HT1080 (cell line): ENCODE measurements at regions not wholly inside any gene's neighbourhood (a gene's known extent, or its start where the extent isn't known, plus 50 kb on each side); places are given as distances from the start of the nearest gene placed in this dataset.

Experiments used
- DNase-seq: peaks from one replicate; pipeline ENCODE4 v3.0.0-alpha.2; 2015; ENCODE audit warnings: low read depth

GRCh38 chrX:9147726-9148125 is 113.8 kb upstream of the FAM9B start:
- DNase-seq, result no peak

DNA sequence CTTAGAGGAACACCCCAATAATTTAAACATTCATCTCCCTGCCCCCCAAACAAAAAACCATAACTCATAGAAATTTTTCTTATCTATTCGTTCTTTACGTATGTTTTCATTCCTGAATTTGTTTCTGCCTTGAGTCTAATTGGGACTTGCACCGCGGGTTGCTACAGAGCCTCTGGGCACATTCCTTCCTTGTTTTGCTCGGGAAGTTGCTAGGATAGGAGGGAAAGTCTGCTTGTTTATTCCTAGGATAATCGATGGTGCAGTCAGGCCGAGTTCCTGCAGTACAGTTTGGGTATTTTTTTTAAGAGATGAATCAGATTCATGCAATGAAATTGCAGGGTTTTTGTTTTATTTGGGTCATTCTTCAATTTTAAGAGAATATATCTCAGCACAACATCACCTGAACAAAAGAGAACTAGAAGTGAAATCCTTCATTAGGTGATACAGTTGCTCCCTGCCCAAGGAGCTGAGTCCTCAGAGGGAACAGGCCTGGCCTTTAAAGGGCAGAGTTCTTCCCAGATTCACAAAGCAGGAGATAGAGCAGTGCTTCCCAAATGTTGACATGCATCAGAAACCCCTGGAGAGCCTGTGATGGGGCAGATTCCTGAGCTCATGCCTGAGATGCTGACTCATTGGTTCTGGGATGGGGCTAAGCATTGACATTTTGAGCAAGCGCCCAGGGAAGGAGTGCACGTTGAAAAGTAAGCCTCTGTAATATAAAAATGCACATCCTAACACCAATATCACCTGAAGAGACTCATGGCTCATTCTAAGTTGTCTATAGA is 114.9 kb upstream of the FAM9B start:
- DNase-seq, result peak; percentile 54

DNA sequence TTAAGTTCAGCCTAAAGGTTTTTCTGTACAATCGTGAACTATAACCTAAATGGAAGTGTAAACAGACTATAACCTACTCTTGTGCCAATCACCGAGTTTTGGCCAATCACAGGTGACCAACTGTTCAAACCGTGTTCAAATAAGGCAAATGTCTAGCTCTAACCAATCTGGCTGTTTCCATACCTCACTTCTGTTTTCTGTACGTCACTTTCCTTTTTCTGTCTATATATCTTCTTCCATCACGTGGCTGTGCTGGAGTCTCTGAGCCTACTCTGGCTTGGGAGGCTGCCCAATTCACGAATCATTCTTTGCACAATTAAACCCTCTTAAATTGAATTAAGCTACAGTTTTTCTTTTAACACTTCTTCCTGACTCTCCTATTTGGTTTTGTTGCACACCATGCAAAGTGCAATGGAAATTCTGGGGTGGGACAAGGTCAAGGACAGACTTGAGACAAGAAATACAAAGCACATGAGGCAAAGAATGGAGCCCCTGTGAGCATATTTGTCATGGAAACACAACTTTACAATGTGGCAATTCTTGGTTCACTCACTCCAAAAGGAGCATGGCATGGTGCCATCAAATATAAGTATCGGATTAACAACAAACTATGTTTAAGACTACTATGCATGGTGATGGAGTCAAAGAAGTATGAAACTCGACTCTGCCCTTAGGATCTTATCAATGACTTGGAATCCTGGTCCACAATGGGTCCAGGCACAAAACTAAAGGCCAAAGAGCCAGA is 115.7 kb upstream of the FAM9B start:
- DNase-seq, result no peak

GRCh38 chrX:9151772-9152307 is 117.9 kb upstream of the FAM9B start:
- no peak for DNase-seq

DNA sequence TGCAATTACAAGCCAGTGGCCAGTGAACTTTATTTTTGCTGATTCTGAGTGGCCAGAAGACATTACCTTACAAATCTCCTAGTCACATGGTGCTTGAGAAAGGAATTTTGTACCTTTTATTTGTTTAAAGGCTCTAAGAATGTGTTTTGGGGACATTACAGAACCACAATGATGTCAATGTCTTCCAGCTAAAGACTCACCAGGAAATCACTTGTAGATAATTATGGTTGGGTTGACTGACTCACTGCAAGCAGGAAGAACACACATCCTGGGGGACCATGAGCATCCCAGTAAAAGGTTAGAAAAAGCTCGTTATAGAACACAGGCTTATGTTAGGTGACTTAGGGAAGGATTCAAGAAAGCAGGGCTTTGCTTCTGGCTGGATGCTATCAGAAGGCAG is 119.4 kb upstream of the FAM9B start:
- peak; percentile 95 for DNase-seq

GRCh38 chrX:9158611-9159010 is 124.7 kb upstream of the FAM9B start:
- DNase-seq, result no peak

DNA sequence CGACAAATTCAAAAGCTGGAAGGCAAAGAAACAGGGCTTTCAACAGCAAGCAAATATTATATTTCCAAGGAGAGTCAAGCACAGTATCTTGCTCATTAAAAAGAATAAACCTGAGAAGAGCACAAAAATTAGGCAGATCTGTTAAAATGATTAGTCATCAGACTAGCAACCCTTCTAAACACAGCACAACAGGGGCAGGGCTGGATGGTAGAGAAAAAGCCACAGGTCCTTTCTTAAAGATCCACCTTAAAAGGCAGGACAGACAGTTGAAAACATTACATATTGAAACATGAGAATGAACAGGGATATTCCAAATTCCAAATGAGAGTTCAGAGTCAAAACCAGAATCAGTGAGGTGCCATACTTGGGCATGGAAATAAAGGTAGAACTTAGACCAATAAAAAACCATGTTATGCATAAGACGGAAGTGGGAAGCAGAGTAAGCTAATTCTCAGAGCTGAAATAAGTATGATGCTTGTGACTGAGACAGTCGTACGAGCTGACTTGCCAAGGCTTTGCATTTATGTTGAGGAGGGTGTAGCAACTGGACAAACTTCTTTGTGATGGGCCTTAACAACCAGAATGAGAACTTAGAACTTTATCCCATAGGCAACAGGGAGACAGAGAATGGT is 126.9 kb upstream of the FAM9B start:
- DNase-seq, result no peak

- DNase-seq, result no peak
These were observed 128.8 kb upstream of the FAM9B start for GRCh38 chrX:9162698-9163097.

DNA sequence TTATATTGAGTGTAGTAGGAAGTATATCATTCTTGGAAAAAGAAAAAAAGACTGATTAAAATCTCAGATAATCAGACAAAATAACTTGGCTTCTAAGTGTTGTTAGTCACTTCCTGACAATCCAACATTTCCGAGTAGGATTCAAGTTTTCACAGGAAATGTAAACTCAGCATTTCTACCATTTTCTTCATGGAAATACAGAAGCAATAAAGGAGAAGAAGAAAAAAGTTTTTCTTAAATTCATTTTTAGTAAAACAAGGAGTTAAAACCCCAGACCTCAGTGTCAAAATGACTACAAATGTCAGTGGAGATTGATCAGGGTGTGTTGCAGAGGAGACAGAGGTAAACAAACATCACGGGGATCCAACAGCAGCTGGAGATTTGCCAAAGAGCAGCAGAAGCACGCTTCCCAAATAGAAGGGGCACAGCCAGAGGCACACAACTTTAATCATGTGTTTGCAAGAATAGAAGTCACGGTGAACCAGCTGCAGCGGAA is 129.3 kb upstream of the FAM9B start:
- peak; percentile 47 for DNase-seq

GRCh38 chrX:9164086-9164485 is 130.2 kb upstream of the FAM9B start:
- DNase-seq, result no peak

DNA sequence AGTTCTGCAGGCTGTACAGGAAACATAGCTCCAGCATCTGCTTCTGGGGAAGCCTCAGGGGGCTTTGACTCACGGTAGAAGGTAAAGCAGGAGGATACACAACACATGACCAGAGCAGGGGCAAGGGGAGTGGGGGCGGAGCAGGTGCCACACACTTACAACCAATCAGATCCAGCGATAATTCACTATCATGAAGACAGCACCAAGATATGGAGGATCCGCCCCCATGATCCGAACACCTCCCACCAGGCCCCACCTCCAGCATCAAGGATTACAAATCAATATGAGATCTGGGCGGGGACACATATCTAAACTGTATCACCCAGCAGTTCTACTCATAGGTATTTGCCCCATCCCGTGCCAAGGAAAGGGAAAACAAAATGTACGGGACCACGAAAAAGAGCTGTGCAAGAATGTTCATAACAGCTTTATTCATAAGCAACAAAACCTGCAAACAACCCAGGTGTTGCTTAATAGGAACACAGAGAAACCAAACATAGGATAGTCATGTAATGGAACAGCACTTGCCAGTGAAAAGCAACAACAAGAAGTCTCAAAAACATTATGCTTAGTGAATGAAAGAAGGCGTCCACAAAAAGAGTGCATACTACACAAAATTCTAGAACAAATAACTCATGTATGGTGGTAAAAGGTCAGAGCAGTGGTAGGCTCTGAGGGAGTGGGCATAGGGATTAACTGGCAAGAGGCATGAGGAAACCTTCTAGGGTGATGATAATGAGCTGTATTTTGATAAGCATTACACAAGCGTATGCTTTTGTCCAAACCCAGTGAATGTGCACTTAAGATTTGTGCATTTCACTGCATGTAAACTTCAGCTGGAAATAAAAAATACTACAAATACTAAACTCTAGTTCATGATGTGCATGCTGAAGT is 130.9 kb upstream of the FAM9B start:
- DNase-seq, result no peak

DNA sequence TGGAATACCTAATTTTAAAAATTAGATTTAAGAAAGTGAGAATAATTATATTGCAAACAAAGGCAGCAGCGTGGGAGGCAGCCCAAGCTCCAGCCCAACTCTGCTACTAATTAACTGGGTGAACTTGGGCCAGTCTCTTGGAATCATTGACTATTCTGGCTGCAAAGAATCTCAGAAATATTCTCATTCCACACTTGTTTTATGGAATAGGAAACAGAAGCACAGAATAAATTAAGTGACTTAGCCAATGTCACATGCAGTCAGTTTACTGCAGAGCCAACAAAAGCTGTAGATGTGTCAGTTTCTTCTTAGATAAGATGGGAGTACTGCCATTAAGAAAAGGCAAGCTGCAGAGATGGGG is 132.6 kb upstream of the FAM9B start:
- DNase-seq, result no peak

GRCh38 chrX:9171841-9172463 is 138.0 kb upstream of the FAM9B start:
- peak; percentile 61 for DNase-seq

- no peak for DNase-seq
These were observed 138.5 kb upstream of the FAM9B start for GRCh38 chrX:9172464-9172850.

- no peak for DNase-seq
These were observed 146.7 kb upstream of the FAM9B start for GRCh38 chrX:9180623-9181022.

DNA sequence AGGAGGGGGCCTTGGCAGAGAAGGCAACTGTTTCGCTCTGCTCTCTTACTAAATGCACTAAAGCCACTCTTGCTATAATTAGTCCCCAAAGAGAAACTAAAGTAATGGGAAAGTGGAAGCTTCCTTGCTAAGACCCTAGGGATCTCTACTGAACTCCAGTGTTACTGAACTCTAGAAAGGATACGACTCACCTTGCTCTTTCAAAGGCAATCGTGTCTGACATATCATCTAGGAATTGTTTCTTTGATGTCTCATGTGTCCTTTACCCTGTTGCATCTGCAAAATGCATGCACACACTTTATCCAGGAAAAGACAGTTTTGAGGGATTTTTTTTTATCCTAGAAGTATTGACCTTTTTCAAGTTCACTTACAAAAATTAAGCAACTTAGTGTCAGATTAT is 148.1 kb upstream of the FAM9B start:
- DNase-seq, result peak; percentile 77

DNA sequence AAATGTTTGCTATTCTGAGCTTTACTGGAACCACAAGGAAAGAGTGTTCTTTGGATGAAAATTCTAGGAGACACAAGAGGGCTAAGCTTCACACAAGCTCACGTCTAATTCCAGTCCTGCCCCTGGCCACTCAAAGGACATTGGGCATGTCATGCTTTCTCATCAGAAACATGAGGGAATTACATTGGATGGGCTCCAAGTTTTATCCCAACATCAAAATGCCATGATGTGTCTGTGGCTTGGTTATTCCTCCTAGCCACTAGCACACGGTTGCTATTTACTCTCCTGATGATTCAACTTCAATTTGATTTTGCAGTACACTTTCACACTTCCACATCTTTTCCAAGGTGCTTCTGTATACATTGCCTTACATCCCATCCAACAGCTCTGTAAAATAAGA is 149.6 kb upstream of the FAM9B start:
- peak; percentile 43 for DNase-seq

DNA sequence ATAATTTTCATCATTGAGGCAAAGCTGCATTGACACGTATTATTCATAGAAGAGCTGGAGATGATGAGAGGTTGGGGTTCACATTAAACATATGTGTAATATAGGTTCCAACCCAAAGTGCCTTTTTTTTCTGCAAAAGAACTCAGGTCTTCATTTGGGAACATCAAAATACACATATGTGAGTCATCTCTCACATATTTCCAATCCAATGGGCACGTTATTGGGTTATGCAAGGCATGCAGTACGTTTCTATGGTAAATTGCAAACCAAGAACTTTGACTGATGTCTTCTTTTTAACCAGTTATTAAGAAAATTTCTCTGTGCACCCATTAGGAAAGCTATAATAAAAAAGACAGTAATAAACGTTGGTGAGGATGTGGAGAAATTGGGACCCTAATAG is 150.3 kb upstream of the FAM9B start:
- no peak for DNase-seq

DNA sequence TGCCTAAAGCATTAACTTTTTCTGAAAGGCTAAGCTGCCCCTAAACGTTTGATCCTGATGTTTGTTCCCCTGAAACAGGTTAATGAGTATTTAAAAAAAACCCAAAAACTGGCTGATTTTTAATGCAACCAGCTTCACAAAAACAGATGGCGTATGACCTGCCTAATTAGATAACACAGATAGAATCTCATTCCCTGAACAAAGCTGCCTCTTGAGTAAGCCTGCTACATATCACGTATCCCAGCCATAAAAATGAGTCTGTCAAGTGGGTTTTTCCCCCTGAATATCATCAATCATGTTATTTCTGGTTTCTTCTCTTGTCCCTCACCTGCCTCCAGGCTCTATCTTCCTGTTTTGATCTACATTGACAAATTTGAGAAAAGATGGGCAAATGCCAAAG is 154.2 kb upstream of the FAM9B start:
- DNase-seq, result no peak

GRCh38 chrX:9189286-9189685 is 155.4 kb upstream of the FAM9B start:
- DNase-seq, result no peak

DNA sequence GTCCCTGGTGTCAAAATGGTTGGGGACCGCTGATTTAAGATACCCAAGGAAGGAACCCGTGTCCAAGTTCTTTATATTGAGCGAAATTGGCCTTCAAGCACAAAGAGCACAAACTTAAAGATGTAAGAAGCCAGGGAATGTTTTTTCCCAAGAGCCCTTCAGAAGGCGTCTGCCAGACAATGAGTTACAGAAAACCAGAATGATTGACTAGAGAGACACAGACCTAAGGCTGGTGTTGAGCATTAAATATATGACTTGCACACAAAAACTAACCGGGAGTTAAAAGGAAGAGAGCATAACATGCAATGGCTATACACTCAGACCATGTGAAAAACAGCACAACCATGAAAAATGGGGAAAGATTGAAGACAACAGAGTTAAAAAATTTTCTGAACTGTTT is 157.5 kb upstream of the FAM9B start:
- no peak for DNase-seq
